OCI-LY7 (cell line): ENCODE measurements at regions not wholly inside any gene's neighbourhood (a gene's known extent, or its start where the extent isn't known, plus 50 kb on each side); places are given as distances from the start of the nearest gene placed in this dataset.

Experiments used
- BruUV-seq: library from RNA; stranded (reverse); fragments of 400-500 nt; replicated peaks from 2 replicates; lab custom pipeline; 2021; lab: Mats Ljungman, UMichigan
- CTCF ChIA-PET: fragments of 300-600 bp; sonication (Branson Sonifier 250); formaldehyde crosslinking; loops from one replicate; lab custom pipeline; 2022; ENCODE audit warnings: antibody characterized with exemption; ENCODE audit not compliant: unreplicated experiment; lab: Charles Lee
- POLR2A ChIA-PET: fragments of 300-600 bp; sonication (Branson Sonifier 250); formaldehyde crosslinking; loops from one replicate; lab custom pipeline; 2022; ENCODE audit warnings: antibody characterized with exemption; lab: Charles Lee
- DNase-seq: peaks from one replicate; pipeline ENCODE4 v3.0.0-alpha.2; 2015; ENCODE audit warnings: low spot score
- H2AFZ ChIP-seq: fragments of 200-600 bp; sonication (generic), shearing (Covaris generic); 2 replicates; pipeline ENCODE4 v1.6.1; 2014; ENCODE audit warnings: mild to moderate bottlenecking, antibody characterized with exemption, low read length, moderate library complexity
- H3K27ac ChIP-seq: fragments of 200-600 bp; sonication (generic); 2 replicates; pipeline ENCODE4 v1.5.1; 2014; ENCODE audit warnings: mixed run types, low read depth, mild to moderate bottlenecking, moderate library complexity, low read length, inconsistent platforms; ENCODE audit not compliant: poor library complexity, severe bottlenecking
- H3K36me3 ChIP-seq: fragments of 200-600 bp; sonication (generic); 2 replicates; pipeline ENCODE4 v1.6.1; 2014; ENCODE audit warnings: mild to moderate bottlenecking, antibody characterized with exemption, low read length, moderate library complexity, mixed read lengths; ENCODE audit not compliant: insufficient read depth
- H3K4me1 ChIP-seq: fragments of 200-600 bp; sonication (generic); 2 replicates; pipeline ENCODE4 v1.5.1; 2014; ENCODE audit warnings: mild to moderate bottlenecking, low read length; ENCODE audit not compliant: insufficient read depth, poor library complexity, severe bottlenecking
- H3K4me2 ChIP-seq: fragments of 200-600 bp; sonication (generic); 2 replicates; pipeline ENCODE4 v1.6.1; 2014; ENCODE audit warnings: mild to moderate bottlenecking, low read length
- H3K4me3 ChIP-seq: fragments of 200-600 bp; sonication (generic); 2 replicates; pipeline ENCODE4 v1.5.1; 2014; ENCODE audit warnings: mild to moderate bottlenecking, low read depth, low read length; ENCODE audit not compliant: poor library complexity, severe bottlenecking
- H3K79me2 ChIP-seq: fragments of 200-600 bp; sonication (generic); 2 replicates; pipeline ENCODE4 v1.6.1; 2016; ENCODE audit warnings: low read depth, mild to moderate bottlenecking, low read length, moderate library complexity, mixed read lengths; ENCODE audit not compliant: insufficient read depth
- H3K9me2 ChIP-seq: fragments of 200-600 bp; sonication (generic); 2 replicates; pipeline ENCODE4 v1.6.1; 2016; ENCODE audit warnings: mild to moderate bottlenecking, low read length, mixed read lengths; ENCODE audit not compliant: insufficient read depth
- H3K9me3 ChIP-seq: fragments of 200-600 bp; sonication (generic); 2 replicates; pipeline ENCODE4 v1.6.1; 2014; ENCODE audit warnings: mild to moderate bottlenecking, mixed run types, low read length, mixed read lengths
- H4K20me1 ChIP-seq: fragments of 200-600 bp; sonication (generic); 2 replicates; pipeline ENCODE4 v1.6.1; 2014; ENCODE audit warnings: mild to moderate bottlenecking, antibody characterized with exemption, low read length, moderate library complexity, mixed read lengths; ENCODE audit not compliant: insufficient read depth
- EZH2phosphoT487 ChIP-seq: fragments of 200-600 bp; sonication (generic); IDR thresholded peaks from 2 replicates; pipeline ENCODE4 v1.6.1; 2018; ENCODE audit warnings: low read depth, borderline replicate concordance, mild to moderate bottlenecking, mixed run types, antibody characterized with exemption, low read length, moderate library complexity, mixed read lengths
- intact Hi-C: fragments of 100-400 bp; cut with micrococcal nuclease; formaldehyde crosslinking; loops from one replicate; pipeline ENCODE4 v1.10.0; 2022; ENCODE audit not compliant: unreplicated experiment
- TF ChIP-seq, protein P1 (sequence below): fragments of 200-600 bp; sonication (generic); conservative IDR thresholded peaks from 2 replicates; pipeline ENCODE4 v1.5.1; 2014; ENCODE audit warnings: mild to moderate bottlenecking, antibody characterized with exemption, low read length, moderate library complexity, mixed read lengths

DNA sequence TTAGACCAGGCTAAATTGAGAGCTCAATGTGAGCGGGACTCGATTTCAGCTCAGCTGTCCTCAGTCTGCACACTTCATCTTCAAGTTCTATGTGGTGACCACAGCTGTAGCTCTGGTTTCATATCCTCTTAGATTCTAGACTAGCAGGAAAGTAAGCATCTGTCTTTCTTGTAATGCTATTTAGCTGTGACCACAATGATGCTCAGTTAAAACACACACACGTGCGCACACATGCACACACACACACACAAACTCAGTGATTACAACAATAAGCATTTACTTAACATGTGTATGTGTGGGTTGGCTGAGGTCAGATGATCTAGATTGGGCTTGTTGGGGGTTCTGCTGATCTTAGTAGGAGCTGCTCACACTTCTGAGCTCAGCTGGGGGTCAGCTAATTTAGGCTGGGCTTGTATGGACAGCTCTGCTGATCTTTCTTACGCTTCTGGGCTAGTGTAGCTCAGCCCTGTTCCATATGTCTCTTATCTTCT, 82.5 kb downstream of the ZNF365 start:
- H3K27ac ChIP-seq = peak overlapping the region; percentile 80
- H2AFZ ChIP-seq = peak overlapping the region; percentile 32; the same call in 1 of the 2 replicates
- TF ChIP-seq, protein P1, sequence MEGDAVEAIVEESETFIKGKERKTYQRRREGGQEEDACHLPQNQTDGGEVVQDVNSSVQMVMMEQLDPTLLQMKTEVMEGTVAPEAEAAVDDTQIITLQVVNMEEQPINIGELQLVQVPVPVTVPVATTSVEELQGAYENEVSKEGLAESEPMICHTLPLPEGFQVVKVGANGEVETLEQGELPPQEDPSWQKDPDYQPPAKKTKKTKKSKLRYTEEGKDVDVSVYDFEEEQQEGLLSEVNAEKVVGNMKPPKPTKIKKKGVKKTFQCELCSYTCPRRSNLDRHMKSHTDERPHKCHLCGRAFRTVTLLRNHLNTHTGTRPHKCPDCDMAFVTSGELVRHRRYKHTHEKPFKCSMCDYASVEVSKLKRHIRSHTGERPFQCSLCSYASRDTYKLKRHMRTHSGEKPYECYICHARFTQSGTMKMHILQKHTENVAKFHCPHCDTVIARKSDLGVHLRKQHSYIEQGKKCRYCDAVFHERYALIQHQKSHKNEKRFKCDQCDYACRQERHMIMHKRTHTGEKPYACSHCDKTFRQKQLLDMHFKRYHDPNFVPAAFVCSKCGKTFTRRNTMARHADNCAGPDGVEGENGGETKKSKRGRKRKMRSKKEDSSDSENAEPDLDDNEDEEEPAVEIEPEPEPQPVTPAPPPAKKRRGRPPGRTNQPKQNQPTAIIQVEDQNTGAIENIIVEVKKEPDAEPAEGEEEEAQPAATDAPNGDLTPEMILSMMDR = no peak
- TF ChIP-seq EZH2phosphoT487 = no peak
- H3K4me1 ChIP-seq = peaks cover 49% of the 10 kb centered on the region
- intact Hi-C loops = loop anchor here (2.0 to 10.0 kb wide), 5 partner anchors 72 to 554 kb away; partner anchors contain the start of genes ARID5B and EGR2
- POLR2A ChIA-PET = interaction anchor here (0.6 to 7.2 kb wide), 15 partner anchors 9 to 705 kb away, joined by 3 to 72 read pairs (median 3); no protein-coding TSS in a partner anchor
- H3K4me3 ChIP-seq = peak overlapping the region; percentile 14
- CTCF ChIA-PET = interaction anchor here (0.7 to 2.0 kb wide), 5 partner anchors 9 to 74 kb away, joined by 3 to 6 read pairs (median 3); no protein-coding TSS in a partner anchor
- H3K9me3 ChIP-seq = no peaks in the 10 kb centered on the region; the same call in 1 of the 2 replicates
- H3K36me3 ChIP-seq = no peaks in the 10 kb centered on the region
- peak; percentile 97 for DNase-seq
- H3K9me2 ChIP-seq = no peaks in the 10 kb centered on the region
- peak overlapping the region; percentile 61 for H3K4me2 ChIP-seq
- no peaks in the 10 kb centered on the region for H3K79me2 ChIP-seq
- no TSS peak for BruUV-seq
- H4K20me1 ChIP-seq = no peaks in the 10 kb centered on the region

DNA sequence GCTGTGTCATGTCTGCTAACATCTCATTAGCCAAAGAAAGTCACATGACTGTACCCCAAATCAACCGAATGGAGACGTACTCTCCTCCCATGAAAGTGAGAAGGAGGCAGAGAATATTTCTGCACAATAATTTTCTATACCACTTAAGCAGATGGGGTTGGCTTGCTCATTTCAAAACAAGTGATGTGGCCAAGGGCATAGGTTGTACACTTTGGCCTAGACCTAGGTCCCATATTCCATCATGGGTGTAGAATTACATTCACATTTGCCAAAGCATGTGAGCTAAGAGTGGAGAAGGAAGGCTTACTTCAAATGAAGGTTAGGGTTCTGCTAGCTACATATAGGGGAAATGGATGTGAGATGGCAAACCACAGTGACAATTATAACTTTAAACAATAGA, 83.0 kb downstream of the ZNF365 start:
- H3K9me2 ChIP-seq = no peaks in the 10 kb centered on the region
- peak overlapping the region; percentile 14 for H3K4me3 ChIP-seq
- intact Hi-C loops = loop anchor here (2.0 to 10.0 kb wide), 5 partner anchors 72 to 555 kb away; partner anchors contain the start of genes ARID5B and EGR2
- ChIA-PET CTCF (interaction anchor here (0.5 to 2.0 kb wide), 5 partner anchors 9 to 1267 kb away, joined by 3 to 6 read pairs (median 3); no protein-coding TSS in a partner anchor), POLR2A (interaction anchor here (0.6 to 7.2 kb wide), 11 partner anchors 9 to 705 kb away, joined by 3 to 72 read pairs (median 3); no protein-coding TSS in a partner anchor)
- no TSS peak for BruUV-seq
- peak overlapping the region; percentile 80 for H3K27ac ChIP-seq
- no peaks in the 10 kb centered on the region for H4K20me1 ChIP-seq
- no peaks in the 10 kb centered on the region for H3K36me3 ChIP-seq
- DNase-seq = no peak
- no peaks in the 10 kb centered on the region; the same call in 1 of the 2 replicates for H3K9me3 ChIP-seq
- TF ChIP-seq EZH2phosphoT487 = no peak
- TF ChIP-seq, protein P1 = no peak
- no peaks in the 10 kb centered on the region for H3K79me2 ChIP-seq
- peak overlapping the region; percentile 61 for H3K4me2 ChIP-seq
- peak overlapping the region; percentile 32; the same call in 1 of the 2 replicates for H2AFZ ChIP-seq
- H3K4me1 ChIP-seq = peaks cover 47% of the 10 kb centered on the region
